DND-41 (cell line): ENCODE measurements at regions not wholly inside any gene's neighbourhood (a gene's known extent, or its start where the extent isn't known, plus 50 kb on each side); places are given as distances from the start of the nearest gene placed in this dataset.

Experiments used
- CTCF ChIP-seq: IDR thresholded peaks from 2 replicates; pipeline ENCODE4 v1.5.1; 2012; ENCODE audit warnings: borderline replicate concordance, low read length, moderate library complexity, mild to moderate bottlenecking; ENCODE audit not compliant: poor library complexity, severe bottlenecking; ENCODE audit errors: extremely low read depth
- EZH2 ChIP-seq: IDR thresholded peaks from 3 replicates; pipeline ENCODE4 v1.6.1; 2012; ENCODE audit warnings: borderline replicate concordance, low read depth, mild to moderate bottlenecking, moderate library complexity, low read length, inconsistent platforms; ENCODE audit not compliant: severe bottlenecking

- TF ChIP-seq CTCF (no peak), EZH2 (no peak)
These were observed 196.6 kb upstream of the KCNG1 start for GRCh38 chr20:51219544-51219943.
